ENCODE measurements at regions not wholly inside any gene's neighbourhood (a gene's known extent, or its start where the extent isn't known, plus 50 kb on each side); places are given as distances from the start of the nearest gene placed in this dataset.

DNA sequence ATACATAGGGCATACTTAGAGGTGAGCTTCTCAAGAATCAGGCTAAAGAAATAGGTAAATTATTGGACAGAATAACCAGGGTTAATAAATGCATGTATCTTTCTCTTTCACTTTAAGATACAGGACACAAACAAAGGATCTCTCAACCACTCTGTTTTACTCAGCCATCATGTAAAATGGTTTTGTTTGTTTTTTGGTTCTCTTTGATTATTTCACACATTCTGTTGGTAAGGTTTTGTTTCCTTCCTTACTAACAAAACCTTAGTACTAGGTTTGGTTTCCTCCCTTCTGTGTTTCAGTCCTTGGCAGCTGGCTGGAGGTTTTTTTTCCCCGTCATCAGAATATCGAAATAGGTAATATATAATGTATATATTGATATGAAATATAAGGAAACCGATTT lies 1506.8 kb upstream of the TMEFF2 start:
- CTCF ChIA-PET: no interaction called here
- no peak for TF ChIP-seq CTCF (conservative IDR thresholded peaks at IDR 0.05; ENCODE audit: low read depth, low read length)
- TF ChIP-seq EZH2 (IDR thresholded peaks at IDR 0.05; ENCODE audit: borderline replicate concordance, low read depth, low read length, poor library complexity, severe bottlenecking): no peak

GRCh38 chr2:193695367-193695766 lies 1500.6 kb upstream of the TMEFF2 start:
- no peaks in the 10 kb centered on the region for H3K4me1 ChIP-seq (ENCODE audit: insufficient read depth, low read length, poor library complexity, severe bottlenecking)
- POLR2A ChIA-PET (ENCODE audit: low non-redundant PET): no interaction called here
- no peak overlapping the region for H3K27ac ChIP-seq (ENCODE audit: low read depth, low read length, poor library complexity, severe bottlenecking)
- no peaks in the 10 kb centered on the region for H3K27me3 ChIP-seq (replicated peaks; ENCODE audit: insufficient read depth, low read depth, low read length, poor library complexity)
- peak; percentile 60 for DNase-seq (ENCODE audit: low spot score)
- BruUV-seq (replicated peaks): no TSS peak
- no peak overlapping the region for H3K4me3 ChIP-seq (ENCODE audit: low read depth, low read length, poor library complexity, severe bottlenecking)
- intact Hi-C loops (cut with micrococcal nuclease; ENCODE audit: unreplicated experiment): loop anchor here (1.0 to 2.0 kb wide), 2 partner anchors 268 to 1623 kb away; no protein-coding TSS in a partner anchor
- no peaks in the 10 kb centered on the region for H3K36me3 ChIP-seq (ENCODE audit: insufficient read depth, low read length, poor library complexity, severe bottlenecking)
- TF ChIP-seq CTCF (conservative IDR thresholded peaks at IDR 0.05; ENCODE audit: low read depth, low read length): peak; percentile 66
- no peak for TF ChIP-seq EZH2 (IDR thresholded peaks at IDR 0.05; ENCODE audit: borderline replicate concordance, low read depth, low read length, poor library complexity, severe bottlenecking)
- no peaks in the 10 kb centered on the region for H3K9me3 ChIP-seq (ENCODE audit: low read depth, low read length, poor library complexity, severe bottlenecking)
- CTCF ChIA-PET: interaction anchor here (1.2 kb wide), 1 partner anchor 268 kb away, joined by 5 read pairs; no protein-coding TSS in a partner anchor

More for the DNA sequence above, 1506.8 kb upstream of the TMEFF2 start:
- Histone ChIP-seq H3K4me3 (ENCODE audit: low read depth, low read length, poor library complexity, severe bottlenecking) (no peak overlapping the region), H3K9me3 (ENCODE audit: low read depth, low read length, poor library complexity, severe bottlenecking) (no peaks in the 10 kb centered on the region), H3K4me1 (ENCODE audit: insufficient read depth, low read length, poor library complexity, severe bottlenecking) (peaks cover 10% of the 10 kb centered on the region), H3K27me3 (replicated peaks; ENCODE audit: insufficient read depth, low read depth, low read length, poor library complexity) (no peaks in the 10 kb centered on the region), H3K27ac (ENCODE audit: low read depth, low read length, poor library complexity, severe bottlenecking) (no peak overlapping the region), H3K36me3 (ENCODE audit: insufficient read depth, low read length, poor library complexity, severe bottlenecking) (no peaks in the 10 kb centered on the region)
- DNase-seq (ENCODE audit: low spot score): no peak
- intact Hi-C loops (cut with micrococcal nuclease; ENCODE audit: unreplicated experiment): no loop called here
- no TSS peak for BruUV-seq (replicated peaks)
- POLR2A ChIA-PET (ENCODE audit: low non-redundant PET): no interaction called here

DNA sequence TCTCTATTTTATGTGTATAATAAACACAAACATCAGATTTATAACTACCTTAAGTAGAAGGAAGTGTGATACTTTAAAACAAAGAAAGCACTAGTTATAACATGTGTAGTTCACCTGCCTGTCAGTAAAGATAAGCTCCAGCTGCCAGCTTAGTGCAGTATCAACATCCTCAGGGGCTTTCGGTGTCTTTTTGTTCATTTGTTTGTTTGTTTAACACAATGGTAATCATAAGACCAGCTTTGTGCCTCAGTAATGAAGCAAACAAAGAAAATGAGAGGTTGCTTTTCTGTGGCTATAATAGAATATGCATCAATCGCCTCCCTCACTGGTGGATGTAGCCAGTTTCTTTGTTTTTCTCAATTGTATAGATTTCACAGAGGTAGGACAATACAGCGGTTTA lies 1499.0 kb upstream of the TMEFF2 start:
- Histone ChIP-seq H3K36me3 (ENCODE audit: insufficient read depth, low read length, poor library complexity, severe bottlenecking) (no peaks in the 10 kb centered on the region), H3K9me3 (ENCODE audit: low read depth, low read length, poor library complexity, severe bottlenecking) (no peaks in the 10 kb centered on the region), H3K4me1 (ENCODE audit: insufficient read depth, low read length, poor library complexity, severe bottlenecking) (no peaks in the 10 kb centered on the region), H3K27me3 (replicated peaks; ENCODE audit: insufficient read depth, low read depth, low read length, poor library complexity) (no peaks in the 10 kb centered on the region), H3K4me3 (ENCODE audit: low read depth, low read length, poor library complexity, severe bottlenecking) (no peak overlapping the region), H3K27ac (ENCODE audit: low read depth, low read length, poor library complexity, severe bottlenecking) (no peak overlapping the region)
- no peak for DNase-seq (ENCODE audit: low spot score)
- no peak for TF ChIP-seq CTCF (conservative IDR thresholded peaks at IDR 0.05; ENCODE audit: low read depth, low read length)
- TF ChIP-seq EZH2 (IDR thresholded peaks at IDR 0.05; ENCODE audit: borderline replicate concordance, low read depth, low read length, poor library complexity, severe bottlenecking): no peak
- ChIA-PET CTCF (no interaction called here), POLR2A (ENCODE audit: low non-redundant PET) (no interaction called here)
- intact Hi-C loops (cut with micrococcal nuclease; ENCODE audit: unreplicated experiment): loop anchor here (2.0 kb wide), 1 partner anchor 1625 kb away; no protein-coding TSS in a partner anchor
- BruUV-seq (replicated peaks): no TSS peak
